HG03064 (cell line): ENCODE measurements at regions not wholly inside any gene's neighbourhood (a gene's known extent, or its start where the extent isn't known, plus 50 kb on each side); places are given as distances from the start of the nearest gene placed in this dataset.
"Not testable (repeated sequence)": the region's sequence is repeated elsewhere in the genome, so short reads cannot be mapped to it uniquely, and the experiment has no call there.

Source experiments
- ATAC-seq: cut with Tn5 transposase; IDR thresholded peaks from one replicate; pipeline ENCODE4 v1.9.1; 2021; ENCODE audit warnings: low read depth; ENCODE audit not compliant: unreplicated experiment

DNA sequence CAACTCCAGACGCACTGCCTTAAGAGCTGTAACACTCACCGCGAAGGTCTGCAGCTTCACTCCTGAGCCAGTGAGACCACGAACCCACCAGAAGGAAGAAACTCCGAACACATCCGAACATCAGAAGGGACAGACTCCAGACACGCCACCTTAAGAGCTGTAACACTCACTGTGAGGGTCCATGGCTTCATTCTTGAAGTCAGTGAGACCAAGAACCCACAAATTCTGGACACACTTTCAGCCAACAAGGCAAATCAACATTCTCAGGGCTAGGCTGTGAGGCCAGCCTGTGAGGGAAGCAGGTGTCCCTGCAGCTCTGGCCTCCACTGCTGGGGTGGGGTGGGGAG, 275.3 kb downstream of the ADGRD1 start:
- ATAC-seq = not testable (repeated sequence)

DNA sequence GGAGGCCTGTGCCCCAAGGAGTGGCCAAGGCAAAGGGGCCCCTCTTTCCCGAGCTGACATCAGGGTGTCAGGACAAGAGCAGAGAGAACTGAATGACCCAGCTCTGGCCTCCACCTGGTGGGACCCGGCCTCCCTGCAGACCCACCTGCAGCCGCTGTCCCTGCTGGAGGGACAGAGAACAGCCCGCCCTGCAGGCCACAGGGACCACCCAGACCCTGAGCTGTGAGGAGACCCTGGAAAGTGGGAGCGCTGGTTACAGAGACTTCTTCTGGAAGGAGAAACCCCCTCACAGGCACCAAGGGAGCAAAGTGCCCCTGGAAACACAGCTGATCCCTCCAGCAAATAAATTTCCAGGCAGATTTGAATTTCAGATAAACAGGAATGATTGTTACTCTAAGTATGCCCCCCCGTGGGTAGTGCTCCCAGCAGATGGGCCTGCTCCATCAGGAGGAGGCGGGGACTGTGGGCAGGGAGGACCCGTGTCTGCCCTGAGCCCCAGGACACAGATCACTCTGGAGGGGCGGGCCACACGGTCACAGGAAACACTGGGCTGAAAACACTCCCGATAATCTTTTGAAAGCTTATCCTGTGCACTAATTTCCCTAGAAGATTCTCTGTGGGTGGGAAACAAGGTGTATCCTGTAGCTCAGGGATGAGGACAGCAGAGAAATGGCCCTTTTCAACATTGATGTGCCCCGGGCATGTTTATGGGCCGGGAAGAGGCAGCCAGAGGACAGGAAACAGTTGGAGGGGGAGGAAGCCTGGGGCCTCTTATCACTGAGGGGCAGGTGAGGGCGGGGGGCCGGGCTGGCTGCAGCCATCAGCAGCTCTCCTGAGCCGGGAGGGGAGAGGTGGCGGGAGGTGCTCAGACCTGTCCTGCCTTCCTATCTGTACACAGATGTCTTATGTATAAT, 276.0 kb downstream of the ADGRD1 start:
- no peak for ATAC-seq

DNA sequence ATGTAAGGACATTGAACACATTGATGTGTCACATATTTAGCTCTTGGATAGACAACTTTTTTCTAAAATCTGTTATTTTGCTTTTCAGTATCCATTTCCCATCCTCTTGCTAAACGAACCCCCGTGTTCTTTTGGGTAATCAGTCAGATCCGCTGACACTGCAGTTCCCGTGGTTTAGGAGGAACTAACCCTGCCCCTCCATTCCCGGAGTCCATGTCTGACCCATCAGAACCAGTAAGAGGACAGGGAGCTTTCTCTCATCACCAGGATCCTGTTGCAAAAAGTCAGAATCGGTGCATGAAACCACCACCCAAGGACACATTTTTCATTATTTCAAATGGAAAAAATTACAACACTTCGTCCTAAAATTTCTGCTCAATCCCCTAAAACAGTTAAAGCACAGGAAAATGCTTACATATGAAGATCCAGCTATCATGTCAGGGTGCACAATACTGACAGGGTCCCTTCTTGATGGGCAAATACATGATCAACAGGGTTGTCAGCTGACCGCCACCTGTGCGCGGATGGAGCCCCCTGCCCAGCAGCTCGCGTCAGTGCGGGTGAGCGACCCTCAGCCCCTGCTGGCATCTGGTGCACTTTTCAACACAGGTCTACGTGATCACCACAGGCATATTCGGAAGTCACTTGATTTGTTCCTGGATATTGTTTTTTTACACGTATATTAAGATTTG, 276.8 kb downstream of the ADGRD1 start:
- no peak for ATAC-seq

DNA sequence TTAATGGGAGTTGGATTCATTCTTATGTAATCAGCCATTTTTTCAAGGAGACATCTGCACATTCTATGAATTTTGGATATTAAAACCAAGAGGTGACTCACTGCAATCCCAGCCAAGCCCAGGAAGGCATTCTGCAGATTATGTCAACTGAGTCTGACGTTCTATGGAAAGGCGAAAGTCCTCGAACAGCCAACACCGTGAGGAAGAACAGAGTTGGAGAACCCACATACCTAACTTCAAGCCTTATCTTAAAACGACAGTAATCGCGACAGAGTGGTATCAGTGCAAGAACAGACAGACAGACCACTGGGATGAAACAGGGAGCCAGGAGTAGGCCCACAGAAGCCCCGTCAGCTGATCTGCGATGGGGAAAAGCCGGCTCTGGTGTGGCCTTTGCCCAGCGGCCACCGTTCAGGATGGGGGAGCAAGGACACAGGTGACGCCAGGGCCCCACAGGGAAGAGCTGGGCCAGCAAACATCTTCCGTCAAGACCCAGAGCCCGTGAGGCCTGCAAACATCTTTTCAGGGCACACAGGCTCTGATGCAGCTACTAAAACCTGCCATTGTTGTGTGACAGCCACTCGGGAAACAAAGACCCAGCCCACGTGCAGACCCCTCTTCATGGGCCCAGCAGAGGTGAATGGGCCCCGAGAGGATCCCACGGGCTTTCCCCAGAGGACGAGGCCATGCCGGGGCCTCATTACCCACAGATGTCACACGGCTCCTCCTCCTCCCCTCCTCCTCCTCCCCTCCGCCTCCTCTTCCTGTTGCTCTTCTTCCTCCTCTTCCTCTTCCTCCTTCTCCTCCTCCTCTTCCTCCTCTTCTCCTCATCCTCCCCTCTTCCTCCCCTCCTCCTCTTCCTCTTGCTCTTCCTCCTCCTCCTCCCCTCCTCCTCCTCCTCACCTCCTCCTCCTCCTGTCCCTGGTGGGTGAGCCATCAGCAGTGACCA, 277.6 kb downstream of the ADGRD1 start:
- ATAC-seq = no peak

DNA sequence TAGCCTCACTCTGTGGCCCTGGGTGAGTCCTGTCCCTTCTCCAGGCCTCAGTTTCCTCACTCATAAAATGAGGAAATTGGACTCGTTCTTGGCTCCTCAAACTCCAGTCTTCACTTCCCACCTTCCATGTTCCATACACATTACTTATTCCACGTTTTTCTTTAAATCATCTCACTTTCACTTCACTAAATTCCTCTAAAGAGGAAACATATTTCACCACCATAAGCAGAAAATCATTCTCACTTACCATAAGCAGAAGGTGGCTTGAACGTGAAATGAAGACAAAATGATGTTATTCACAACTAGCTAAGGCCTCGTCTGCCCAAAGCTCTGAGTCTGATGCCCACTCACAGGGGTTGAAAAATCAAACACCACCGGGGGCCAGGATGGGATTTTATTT, 278.3 kb downstream of the ADGRD1 start:
- ATAC-seq = no peak

DNA sequence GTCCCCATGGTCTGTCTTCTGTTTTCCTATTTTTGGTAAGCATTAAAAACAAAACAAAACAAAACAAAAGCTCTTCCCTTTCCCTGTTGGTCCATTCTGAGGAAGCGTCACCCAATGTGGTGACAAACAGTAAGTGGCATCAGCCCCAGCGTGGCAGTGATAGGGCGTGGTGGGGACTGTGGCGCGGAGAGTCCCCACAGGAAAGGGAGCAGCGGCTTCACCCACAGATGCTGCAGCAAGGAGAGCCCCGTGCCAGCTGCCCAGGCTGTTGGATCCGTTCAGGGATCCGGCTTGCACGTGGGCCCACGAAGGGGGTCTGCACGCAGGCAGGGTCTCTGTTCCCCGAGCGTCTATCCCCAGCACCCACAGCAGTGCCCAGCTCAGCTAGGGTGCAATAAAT, 279.2 kb downstream of the ADGRD1 start:
- not testable (repeated sequence) for ATAC-seq

DNA sequence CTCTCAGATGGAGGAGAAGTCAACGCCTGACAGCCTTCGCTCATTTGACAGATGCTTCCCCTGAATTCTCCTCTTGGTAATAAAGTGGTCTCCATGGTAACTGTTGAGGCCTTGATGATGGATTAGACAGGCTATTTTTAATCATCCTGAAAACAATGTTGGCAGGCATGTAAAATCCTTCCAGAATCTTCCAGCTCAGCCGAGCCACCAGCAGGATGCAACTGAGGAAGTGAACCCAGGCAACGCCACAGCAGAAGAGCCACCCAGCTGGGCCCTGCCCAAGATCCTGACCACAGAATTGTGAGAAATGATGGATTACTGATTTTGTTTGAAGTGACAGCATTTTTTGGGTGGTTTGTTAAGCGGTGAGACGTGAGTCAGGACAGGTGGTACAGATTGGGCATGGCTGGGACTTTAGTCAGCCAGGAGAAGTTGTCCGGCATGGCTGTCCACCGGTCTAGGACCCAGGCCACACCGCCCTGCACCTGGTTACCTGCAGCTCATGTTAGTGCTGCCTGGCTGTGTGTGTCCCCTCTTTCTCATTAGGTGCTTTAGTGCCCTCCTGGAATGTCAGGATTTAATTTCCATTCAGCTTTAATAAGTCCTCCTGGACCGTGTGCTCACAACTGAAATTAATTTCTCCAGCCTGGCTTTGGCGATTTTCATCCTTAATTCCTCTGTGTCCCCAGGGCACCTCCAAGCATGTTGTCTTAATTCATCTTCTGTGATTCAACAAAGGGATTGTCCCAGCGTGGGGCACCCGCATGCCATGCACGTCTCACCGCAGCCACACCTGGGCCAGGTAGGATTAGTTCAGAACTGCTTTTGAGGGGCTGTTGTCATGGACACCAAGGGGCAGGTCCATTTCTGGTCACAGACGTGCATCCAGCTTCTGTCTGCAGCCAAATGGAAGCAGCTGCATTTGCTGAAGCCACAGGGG, 280.4 kb downstream of the ADGRD1 start:
- not testable (repeated sequence) for ATAC-seq

DNA sequence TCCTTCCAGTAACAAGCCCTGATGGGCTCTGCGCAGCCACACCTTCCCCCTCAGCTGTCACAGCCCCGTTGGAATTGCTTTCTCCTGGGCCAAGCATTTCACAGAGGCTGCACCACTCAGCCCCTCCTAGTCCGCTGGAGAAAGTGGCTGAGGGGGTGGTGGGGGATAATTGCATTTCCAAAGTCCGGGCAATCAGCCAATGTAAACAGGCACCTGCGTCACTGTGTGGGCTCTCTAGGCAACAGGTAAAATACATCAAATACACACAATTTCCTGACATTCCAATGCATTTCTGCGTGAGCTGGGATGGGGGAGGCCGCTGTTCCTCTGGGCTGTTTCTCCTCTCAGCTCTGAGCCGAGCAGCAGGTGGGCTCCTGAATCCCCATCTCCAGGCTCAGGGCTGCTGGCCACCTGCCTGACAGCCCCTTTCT, 281.1 kb downstream of the ADGRD1 start:
- ATAC-seq = not testable (repeated sequence)

DNA sequence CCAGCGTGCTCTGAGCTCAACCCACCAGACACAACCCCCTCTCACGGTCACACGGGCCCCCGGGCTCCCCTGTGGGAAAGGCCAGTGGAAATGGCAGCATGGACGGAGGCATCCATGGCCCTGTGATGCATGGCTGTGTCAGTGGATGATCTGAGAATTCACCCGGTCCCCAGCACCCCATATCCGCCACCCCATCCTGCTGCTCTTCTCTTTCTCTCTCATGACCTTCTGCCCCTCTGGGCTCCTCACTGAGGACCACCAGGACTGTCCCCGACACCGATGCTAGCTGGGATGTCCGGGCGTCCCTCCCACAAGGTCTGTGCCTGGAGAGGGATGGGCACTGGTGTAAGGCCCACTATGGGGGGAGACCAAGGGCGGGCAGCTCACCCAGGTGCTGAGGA, 282.2 kb downstream of the ADGRD1 start:
- no peak for ATAC-seq

DNA sequence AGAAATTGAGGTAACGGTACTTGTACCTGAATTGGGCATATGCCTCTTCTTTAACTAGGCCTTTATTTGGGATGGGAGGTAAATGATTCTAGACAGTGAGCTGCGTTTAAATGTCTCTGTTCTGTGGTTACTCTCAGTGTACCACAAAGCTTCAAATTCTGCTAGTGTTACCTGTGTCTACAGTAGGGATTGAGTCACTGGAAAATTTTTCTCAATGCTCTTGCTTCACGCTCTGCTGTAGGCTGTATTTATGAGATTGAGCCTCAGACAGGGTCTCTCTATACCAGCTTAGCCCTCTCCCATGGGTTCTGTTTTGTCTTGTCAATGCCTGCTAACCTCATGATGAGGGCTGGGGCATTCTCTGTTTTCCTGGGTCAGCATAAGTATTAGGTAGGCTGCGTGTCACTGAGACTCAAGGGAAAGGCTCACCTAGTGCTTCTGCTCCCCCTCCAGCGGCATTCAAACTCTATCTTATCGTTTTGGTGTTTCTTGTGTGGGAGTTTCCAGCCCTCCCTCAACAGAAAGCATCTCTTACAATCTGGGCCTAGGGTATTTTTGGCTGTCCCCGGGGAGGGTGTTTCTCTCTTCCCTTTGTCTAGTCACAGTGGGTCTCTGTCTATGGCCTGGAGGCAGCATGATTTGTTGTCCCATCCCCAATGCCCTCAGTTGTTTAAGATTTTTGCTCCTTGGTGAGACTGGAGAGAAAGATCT, 285.8 kb downstream of the ADGRD1 start:
- ATAC-seq = peak; percentile 71

DNA sequence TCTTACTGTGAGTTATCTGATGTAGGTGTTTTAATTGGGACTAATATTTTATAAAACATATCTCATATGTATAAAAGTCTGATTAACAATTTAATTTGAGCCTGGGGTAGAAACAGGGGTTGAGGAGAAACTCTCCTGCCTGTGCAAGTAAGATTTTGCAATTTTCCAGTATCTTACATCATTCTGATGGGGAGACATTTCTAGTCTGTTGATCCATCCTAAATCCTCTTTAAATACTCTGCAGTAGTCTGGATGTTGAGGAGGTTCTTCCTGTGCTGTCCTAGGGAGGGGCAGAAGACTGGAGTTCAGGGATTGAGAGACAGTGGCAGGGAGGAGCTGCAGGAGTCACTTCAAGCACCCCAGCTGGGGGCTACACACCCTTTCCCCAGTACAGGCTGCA, 287.8 kb downstream of the ADGRD1 start:
- ATAC-seq = no peak

DNA sequence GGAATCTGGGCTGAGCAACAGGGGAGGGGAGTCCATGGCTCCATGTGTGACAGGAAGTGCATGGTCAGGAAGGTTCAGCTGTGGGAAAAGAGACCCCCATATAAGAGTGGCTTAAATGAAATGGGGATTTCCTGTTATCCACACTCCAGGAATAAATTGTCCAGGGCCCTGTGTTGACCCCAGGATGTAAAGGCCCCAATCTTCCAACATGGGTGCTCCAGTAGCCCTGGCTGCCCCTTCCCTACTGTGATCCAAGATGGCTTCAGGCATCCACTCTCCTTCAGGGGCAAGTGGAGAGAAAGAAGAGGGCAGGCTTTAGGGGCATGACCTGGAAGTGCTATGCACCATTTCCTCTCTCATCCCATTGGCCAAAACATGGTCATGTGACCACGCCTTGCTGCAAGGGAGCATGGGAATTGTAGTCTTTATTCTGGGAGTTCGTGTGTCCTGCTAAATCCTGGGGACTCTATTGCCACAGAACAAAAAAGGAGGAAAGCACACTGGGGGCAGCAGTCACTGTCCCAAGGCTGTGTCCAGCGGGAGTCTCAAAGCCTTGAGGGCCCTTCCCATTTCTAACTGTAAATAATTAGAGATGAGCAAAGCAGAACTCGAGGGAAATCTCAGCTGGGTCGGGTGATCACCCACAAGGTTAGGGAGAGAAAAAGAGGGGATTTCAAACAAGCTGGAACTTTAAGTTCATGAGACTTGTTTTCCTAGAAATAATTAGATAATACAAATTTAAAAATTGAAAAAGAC, 289.2 kb downstream of the ADGRD1 start:
- no peak for ATAC-seq

DNA sequence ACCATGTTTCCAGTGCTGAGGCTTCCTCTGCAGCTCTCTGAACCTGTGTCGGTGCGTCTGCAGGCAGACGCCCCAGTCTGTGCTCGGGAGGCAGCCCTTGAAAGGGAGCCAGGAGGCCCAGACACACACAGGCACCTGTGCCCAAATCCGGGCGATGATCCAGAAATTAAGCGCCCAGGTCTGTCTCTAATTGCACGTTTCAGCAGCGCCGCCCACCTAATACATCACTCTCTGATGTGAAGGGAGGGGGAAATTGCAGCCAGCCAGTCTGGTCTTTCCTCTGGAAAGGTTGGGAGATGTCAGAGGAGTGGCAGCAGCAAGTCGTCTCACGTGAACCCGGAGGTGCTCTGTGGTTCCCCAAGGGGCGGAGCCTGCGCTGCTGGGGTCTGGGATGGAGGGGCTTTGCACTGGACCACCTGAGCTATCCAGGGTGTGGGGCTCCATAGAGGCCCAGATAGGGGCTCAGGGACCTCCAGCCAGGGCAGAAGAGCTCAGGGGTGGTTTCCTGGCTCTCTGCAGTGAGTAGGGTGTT, 290.5 kb downstream of the ADGRD1 start:
- not testable (repeated sequence) for ATAC-seq

DNA sequence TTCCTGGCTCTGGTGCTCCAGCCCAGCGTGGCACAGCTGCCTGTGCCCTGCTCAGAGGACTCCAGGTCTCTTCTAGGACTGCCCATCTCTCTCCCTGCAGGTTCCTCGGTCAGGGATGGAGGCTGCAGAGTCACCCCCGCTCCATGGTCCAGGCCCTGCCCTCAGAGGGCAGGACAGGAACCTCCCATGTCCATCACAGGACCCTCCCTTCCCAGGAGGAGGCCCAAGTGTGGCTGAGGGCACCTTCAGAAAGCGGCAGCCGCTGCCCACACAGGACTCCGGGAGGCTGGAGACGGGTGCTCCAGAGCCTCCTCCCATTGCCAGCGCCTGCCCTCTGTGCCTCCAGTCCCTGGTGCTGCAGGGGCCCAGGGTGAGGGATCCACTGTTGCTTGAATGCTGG, 291.5 kb downstream of the ADGRD1 start:
- not testable (repeated sequence) for ATAC-seq

DNA sequence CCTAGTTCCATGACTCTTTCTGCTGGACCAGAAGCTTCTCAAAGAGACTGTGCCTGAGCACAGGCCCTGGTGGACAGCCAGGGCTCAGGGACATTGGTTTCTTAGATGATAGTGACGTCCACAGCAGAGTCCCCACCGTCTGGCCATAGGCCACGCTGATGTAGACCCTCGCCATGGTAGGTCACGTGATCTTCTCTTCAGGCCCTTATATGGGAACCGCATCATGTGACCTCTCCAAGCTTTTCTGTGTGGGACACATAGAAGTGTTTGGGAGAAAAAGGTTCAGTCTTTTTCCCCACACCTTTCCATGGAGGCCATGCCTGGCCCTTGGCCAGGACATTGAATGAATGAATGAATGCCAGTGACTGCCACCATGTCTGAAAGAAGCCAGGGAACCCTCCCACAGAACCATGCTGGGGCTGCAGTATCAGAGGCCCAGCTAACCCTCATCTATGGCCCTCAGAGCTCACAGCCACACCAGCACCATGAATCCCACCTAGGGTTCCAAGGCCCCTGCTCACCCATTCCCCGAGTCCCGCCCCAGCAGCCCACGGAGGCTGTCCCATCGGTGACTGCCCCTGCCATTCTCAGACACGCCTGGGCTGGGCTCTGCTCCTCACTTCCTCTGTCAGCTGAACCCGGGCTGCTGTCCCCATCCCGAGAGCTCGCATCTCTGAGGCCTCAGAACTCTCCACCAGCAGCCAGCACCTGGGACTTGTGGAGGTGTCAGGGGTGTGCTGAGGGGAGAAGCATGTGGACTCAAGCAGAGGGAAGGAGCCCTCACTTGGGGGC, 292.1 kb downstream of the ADGRD1 start:
- no peak for ATAC-seq

DNA sequence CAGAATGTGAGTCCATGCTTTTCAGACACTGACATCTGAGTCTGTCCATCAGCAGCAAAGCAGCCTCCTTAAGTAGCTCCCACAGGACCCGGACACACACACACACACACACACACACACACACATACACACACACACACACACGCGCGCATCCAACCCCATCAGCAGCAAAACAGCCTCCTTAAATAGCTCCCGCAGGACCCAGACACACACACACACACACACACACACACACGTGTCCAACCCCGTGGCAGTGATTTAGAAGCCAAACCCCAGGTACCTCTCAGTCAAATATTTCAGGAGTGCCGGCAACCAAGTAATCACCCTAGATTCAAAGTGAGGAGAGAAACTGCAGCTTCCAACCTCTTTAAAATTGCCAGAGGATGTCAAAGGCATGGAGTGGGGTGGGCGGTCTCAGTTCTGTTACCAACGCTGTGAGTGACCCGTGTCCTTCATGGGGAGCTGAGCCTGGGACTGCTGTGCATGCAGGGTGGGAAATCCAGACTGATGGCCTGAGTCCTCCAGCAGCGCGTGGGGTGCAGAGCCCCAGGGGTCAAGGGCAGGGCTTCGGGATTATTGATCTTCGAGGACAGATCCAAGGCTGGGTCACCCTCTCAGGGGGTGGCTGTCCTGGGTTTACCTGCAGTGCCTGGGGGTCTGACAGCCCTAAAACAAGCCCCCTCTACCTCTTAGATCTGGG, 293.5 kb downstream of the ADGRD1 start:
- not testable (repeated sequence) for ATAC-seq

DNA sequence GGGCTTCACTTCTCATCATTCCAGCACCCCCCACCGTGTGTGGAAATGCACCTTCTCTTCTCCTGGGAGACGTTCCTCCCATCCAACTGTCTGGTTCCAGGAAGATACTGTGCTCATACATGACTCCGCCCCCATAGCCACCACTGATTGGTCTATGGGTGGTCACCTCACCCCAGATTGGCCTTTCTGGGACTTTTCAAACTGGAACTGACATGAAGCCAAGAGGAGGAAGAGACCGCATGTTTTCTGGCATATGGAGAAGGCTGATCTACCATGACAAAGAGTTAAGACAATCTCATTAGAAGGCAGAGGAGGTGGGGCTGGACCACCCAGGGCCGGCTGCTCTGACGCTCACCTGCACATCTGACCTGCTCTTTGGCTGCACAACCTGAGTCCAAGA, 294.2 kb downstream of the ADGRD1 start:
- not testable (repeated sequence) for ATAC-seq
